Upper lobe of right lung (tissue), 1 donor: ENCODE measurements at regions not wholly inside any gene's neighbourhood (a gene's known extent, or its start where the extent isn't known, plus 50 kb on each side); places are given as distances from the start of the nearest gene placed in this dataset.

ENCODE experiments used
- ATAC-seq: fragments of 200-7000 bp; cut with Tn5 transposase; one replicate; pipeline ENCODE4 v1.9.1; 2020; ENCODE audit warnings: mild to moderate bottlenecking, moderate library complexity
- DNase-seq: peaks from one replicate; pipeline ENCODE4 v3.0.0-alpha.2; 2020
- H3K27ac ChIP-seq: fragments of 200-600 bp; one replicate; pipeline ENCODE4 v1.8.0; 2022
- H3K27me3 ChIP-seq: fragments of 200-600 bp; one replicate; pipeline ENCODE4 v1.8.0; 2022; ENCODE audit warnings: mild to moderate bottlenecking
- H3K36me3 ChIP-seq: fragments of 200-600 bp; one replicate; pipeline ENCODE4 v1.8.0; 2022
- H3K4me1 ChIP-seq: fragments of 200-600 bp; one replicate; pipeline ENCODE4 v1.8.0; 2022
- H3K4me3 ChIP-seq: fragments of 200-600 bp; one replicate; pipeline ENCODE4 v1.8.0; 2022; ENCODE audit warnings: mild to moderate bottlenecking
- H3K9me3 ChIP-seq: fragments of 200-600 bp; one replicate; pipeline ENCODE4 v1.8.0; 2022
- intact Hi-C: fragments of 100-400 bp; cut with DNase I; formaldehyde crosslinking; loops from one replicate; pipeline ENCODE4 v1.11.0; 2022
- TF ChIP-seq, protein P1 (sequence below): fragments of 200-600 bp; IDR thresholded peaks from one replicate; pipeline ENCODE4 v1.8.0; 2022; ENCODE audit warnings: antibody characterized with exemption
- donor health status: DM: no; HTN: yes; CAD: no; lungs with severe emphysema.

DNA sequence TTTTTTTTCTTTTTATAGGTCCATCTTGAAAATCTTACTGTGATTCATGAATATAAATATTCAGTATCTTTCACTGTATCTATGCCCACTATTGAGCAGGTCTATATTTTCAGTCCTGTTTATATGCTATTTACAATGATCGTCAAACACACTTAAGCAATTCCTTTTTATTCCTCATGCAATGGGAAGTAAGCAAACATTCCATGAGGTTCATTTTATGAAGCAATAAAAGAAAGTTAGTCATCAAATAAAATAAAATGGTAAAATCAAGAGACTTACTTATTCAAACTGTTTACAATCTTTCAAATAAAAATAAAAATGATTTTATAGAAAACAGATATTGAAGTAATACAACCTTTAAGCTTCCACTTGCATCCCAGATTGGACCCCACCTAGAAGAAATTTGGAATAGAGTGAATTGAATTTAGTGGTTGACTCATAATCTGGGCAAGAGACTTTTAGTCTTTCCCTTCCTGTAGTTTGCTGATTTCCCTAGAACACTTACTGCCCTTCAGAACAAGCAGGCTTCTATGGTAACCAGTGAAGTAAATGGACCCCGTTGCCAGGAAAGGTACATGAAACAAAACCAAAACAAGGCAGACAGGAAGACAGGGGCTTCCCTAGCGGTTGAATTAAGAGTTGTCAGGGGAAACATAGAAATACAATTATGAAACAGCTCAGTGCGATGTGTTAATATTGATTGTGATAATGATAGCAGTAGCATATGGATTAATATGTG lies 241.0 kb upstream of the ATP2B1 start:
- Histone ChIP-seq H3K27ac (no peak overlapping the region), H3K4me3 (no peak overlapping the region), H3K36me3 (no peaks in the 10 kb centered on the region), H3K4me1 (peaks cover 27% of the 10 kb centered on the region), H3K27me3 (no peaks in the 10 kb centered on the region), H3K9me3 (no peaks in the 10 kb centered on the region)
- no peak for DNase-seq
- ATAC-seq = peak; percentile 83
- TF ChIP-seq, protein P1, sequence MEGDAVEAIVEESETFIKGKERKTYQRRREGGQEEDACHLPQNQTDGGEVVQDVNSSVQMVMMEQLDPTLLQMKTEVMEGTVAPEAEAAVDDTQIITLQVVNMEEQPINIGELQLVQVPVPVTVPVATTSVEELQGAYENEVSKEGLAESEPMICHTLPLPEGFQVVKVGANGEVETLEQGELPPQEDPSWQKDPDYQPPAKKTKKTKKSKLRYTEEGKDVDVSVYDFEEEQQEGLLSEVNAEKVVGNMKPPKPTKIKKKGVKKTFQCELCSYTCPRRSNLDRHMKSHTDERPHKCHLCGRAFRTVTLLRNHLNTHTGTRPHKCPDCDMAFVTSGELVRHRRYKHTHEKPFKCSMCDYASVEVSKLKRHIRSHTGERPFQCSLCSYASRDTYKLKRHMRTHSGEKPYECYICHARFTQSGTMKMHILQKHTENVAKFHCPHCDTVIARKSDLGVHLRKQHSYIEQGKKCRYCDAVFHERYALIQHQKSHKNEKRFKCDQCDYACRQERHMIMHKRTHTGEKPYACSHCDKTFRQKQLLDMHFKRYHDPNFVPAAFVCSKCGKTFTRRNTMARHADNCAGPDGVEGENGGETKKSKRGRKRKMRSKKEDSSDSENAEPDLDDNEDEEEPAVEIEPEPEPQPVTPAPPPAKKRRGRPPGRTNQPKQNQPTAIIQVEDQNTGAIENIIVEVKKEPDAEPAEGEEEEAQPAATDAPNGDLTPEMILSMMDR = peak; percentile 33
- intact Hi-C loops = no loop called here

DNA sequence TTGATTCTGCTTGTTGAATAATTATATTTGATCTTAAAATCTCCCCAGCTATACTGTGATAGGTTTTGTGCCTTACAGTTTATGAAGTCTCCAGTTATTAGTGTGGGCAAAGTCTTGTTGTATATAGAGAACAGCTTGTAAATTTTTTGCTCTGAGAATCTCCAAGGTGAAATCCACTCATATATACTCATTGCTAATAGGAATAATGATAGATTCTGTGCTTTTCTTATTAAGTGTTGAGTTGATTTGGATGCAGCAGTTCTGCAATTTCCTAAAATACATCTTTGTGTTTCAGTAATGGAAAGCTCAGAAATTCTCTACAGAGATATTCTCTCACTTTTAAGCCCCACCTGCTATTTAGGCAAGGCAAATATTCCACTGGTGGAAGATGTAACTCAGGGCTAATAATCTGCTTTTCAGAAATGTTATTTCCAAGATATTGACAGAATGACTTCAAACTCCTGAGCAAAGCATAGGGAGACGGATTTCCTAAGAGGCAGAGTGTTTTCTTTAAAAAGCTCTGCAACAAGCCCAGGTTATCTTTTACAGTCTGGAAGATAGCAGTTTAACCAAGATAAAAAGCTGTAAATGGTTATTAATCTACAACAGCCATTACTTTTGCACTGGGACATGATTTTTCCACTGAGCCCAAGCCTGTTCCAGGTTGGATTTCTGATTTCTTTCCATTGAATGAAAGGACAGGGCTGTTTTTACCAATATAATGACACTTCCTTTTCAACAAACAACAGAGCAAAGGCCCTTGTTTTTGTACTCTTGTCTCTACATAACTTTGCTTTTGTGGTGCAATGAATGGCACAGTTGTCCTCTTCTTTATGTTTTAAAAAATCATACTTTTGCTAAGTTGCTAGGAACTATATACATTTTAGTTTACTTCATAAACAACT lies 239.9 kb upstream of the ATP2B1 start:
- Histone ChIP-seq H3K4me3 (no peak overlapping the region), H3K9me3 (no peaks in the 10 kb centered on the region), H3K27ac (peak overlapping the region; percentile 56), H3K27me3 (no peaks in the 10 kb centered on the region), H3K36me3 (no peaks in the 10 kb centered on the region), H3K4me1 (peaks cover 27% of the 10 kb centered on the region)
- no peak for DNase-seq
- TF ChIP-seq, protein P1 = no peak
- intact Hi-C loops = no loop called here
- ATAC-seq = no peak

DNA sequence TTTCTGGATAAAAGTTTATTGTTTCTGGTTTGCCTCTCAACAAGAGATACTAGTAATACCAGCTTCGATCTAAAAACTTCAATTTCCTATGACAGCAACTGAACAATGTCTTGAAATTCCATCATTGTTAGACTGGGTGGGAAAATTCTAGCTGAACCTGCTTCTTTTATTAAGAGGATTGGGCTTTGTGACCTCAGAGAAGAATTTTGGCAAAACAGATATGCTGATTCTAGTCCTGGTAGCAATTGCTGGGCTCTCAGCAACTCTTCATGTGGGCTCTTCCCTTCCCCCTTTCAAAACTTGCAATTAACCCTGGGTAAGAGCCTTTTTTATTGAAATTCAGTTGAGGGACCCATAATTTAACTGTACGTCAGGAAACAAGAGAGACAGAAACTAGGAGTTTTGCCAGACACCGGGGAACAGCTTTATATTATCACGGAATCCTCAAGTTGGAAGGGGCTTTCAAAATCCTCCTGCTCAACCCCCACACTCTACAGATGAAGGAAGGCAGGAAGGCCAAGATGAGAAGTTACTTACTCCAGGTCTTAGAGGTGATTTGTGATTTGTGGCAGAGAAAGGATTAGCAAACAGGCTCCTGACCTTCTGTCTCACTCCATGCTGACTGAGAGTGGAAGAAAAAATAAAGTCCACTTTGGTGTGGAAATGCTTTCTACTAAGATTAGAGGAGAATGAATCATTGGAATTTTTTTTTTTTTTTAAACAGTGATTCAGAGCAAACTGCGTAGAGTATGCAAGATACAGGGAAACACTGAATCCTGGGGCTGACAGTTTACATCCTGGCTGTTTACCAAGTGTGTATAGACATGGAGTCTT lies 239.0 kb upstream of the ATP2B1 start:
- peaks cover 27% of the 10 kb centered on the region for H3K4me1 ChIP-seq
- TF ChIP-seq, protein P1 = no peak
- H3K27ac ChIP-seq = peak overlapping the region; percentile 56
- intact Hi-C loops = no loop called here
- H3K36me3 ChIP-seq = no peaks in the 10 kb centered on the region
- no peaks in the 10 kb centered on the region for H3K27me3 ChIP-seq
- peak; percentile 30 for ATAC-seq
- no peak overlapping the region for H3K4me3 ChIP-seq
- no peaks in the 10 kb centered on the region for H3K9me3 ChIP-seq
- no peak for DNase-seq

DNA sequence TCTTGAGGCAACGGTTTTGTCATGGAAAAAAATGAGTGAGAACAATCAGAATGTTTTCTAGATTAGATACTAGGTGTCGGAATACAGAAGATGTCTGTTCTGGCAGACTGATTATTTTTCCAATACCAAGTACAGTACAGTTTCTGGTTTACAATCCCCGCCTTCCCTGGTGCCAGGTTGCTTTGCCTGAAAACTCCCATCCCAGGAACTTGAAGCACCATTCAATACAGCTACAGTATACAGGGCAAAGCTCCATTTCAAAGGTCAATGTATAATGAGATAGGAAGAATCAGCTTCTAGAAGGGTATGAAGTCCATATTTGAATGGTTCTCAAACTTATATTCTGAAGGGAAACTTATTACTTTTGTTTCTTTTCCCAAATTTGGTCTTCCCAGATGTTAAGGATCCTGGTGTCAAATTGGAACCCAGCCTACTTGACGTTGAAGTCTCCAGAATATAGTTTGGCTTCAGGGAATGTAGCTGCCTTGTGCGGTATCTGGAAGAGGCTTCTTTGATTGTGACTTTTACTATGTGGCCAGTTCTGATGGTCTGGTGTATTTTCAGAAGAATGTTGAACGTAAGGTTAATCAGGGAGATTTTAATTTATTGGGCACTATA lies 238.0 kb upstream of the ATP2B1 start:
- no peak for ATAC-seq
- TF ChIP-seq, protein P1 = no peak

DNA sequence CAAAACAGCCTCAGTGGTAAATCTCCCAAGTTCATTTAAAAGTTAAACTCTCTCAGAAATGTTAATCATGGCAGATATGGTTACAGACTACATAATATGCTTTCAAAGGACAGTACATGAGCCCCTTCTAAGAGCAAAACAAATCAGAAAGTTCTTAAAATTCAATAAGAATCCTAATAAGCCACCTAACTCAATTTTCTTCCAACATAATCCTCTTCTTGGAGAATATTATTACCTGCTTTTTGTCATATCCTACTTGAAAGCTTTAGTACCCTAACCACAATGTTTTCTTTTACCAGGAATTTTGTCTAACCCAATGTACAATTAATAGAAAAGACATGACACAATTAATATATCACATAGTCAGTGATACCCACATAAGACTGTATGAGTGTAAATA lies 236.5 kb upstream of the ATP2B1 start:
- TF ChIP-seq, protein P1 = no peak
- Histone ChIP-seq H3K36me3 (no peaks in the 10 kb centered on the region), H3K4me3 (no peak overlapping the region), H3K27me3 (no peaks in the 10 kb centered on the region), H3K4me1 (peaks cover 20% of the 10 kb centered on the region), H3K27ac (no peak overlapping the region), H3K9me3 (no peaks in the 10 kb centered on the region)
- intact Hi-C loops = no loop called here
- ATAC-seq (no peak), DNase-seq (no peak)

More for the DNA sequence above, 238.0 kb upstream of the ATP2B1 start:
- no peaks in the 10 kb centered on the region for H3K36me3 ChIP-seq
- intact Hi-C loops = no loop called here
- DNase-seq = no peak
- H3K4me3 ChIP-seq = no peak overlapping the region
- no peaks in the 10 kb centered on the region for H3K27me3 ChIP-seq
- peaks cover 27% of the 10 kb centered on the region for H3K4me1 ChIP-seq
- H3K9me3 ChIP-seq = no peaks in the 10 kb centered on the region
- H3K27ac ChIP-seq = no peak overlapping the region
